Uterus (tissue), 3 donors: ENCODE measurements at regions not wholly inside any gene's neighbourhood (a gene's known extent, or its start where the extent isn't known, plus 50 kb on each side); places are given as distances from the start of the nearest gene placed in this dataset.

ENCODE experiments used
- DNase-seq, 2 donors: peaks; one replicate each; pipeline ENCODE4 v3.0.0-alpha.2; 2019 to 2020
- H3K27ac ChIP-seq, 2 donors: fragments of 200-600 bp; sonication (generic); 1 replicate in 1 of 2; 2 replicates in 1 of 2; pipeline ENCODE4 v1.5.1; 2016 to 2018
- H3K27me3 ChIP-seq, 2 donors: fragments of 200-600 bp; sonication (generic); one replicate each; pipeline ENCODE4 v1.5.1; 2018 to 2019; ENCODE audit warnings: control low read depth in 1 of 2
- H3K36me3 ChIP-seq, 2 donors: fragments of 200-600 bp; sonication (generic); one replicate each; pipeline ENCODE4 v1.5.1; 2019; ENCODE audit warnings: control low read depth in 1 of 2
- H3K4me1 ChIP-seq, 2 donors: fragments of 200-600 bp; sonication (generic); one replicate each; pipeline ENCODE4 v1.5.1; 2018 to 2019; ENCODE audit warnings: control low read depth in 1 of 2
- H3K4me3 ChIP-seq, 2 donors: fragments of 200-600 bp; sonication (generic); 1 replicate in 1 of 2; 2 replicates in 1 of 2; pipeline ENCODE4 v1.5.1; 2018 to 2019; ENCODE audit warnings: mild to moderate bottlenecking in 1 of 2
- H3K9me3 ChIP-seq, 2 donors: fragments of 200-600 bp; sonication (generic); one replicate each; pipeline ENCODE4 v1.5.1; 2019; ENCODE audit warnings: control low read depth in 1 of 2
- POLR2A ChIP-seq, 2 donors: fragments of 450-650 bp; IDR thresholded peaks; one replicate each; pipeline ENCODE4 v1.6.1; 2016; ENCODE audit warnings: antibody characterized with exemption in 2 of 2, mild to moderate bottlenecking in 1 of 2, moderate library complexity in 1 of 2
- intact Hi-C: fragments of 100-400 bp; cut with DNase I; formaldehyde crosslinking; loops from one replicate; pipeline ENCODE4 v1.15.1; 2023; ENCODE audit warnings: low total_unique reads
- TF ChIP-seq, protein P1 (sequence below), 4 experiments: fragments of 200-600 bp in 2 of 4; fragments of 450-650 bp in 2 of 4; sonication (generic) in 2 of 4; IDR thresholded peaks; one replicate each; pipeline ENCODE4 v1.5.1; 2016 to 2019; ENCODE audit warnings: antibody characterized with exemption in 4 of 4, mild to moderate bottlenecking in 2 of 4, moderate library complexity in 1 of 4
- donor health status: DM: yes; HTN: yes; CAD: no.

DNA sequence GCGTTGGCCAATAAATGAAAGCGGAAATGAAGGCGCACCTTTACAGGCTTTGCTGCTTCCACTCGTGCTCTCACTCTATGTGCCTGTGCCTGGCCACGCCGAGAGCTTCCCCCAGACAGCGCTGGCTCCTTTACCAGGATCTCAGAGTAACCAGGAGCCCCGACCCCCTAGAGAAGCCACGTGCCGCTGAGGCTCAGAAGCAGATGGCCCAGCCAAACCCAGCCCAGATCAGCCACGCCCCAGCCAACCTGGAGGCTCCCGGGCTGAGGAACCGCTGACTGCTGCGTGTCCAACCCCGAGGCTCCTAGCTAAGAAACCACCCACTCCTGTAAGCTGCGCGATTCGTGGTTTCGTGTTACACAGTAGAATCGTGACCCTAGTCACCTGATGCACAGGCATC lies 199.3 kb downstream of the NCK2 start:
- Histone ChIP-seq H3K9me3 (no peaks in the 10 kb centered on the region), H3K4me1 (no peaks in the 10 kb centered on the region), H3K4me3 (no peak overlapping the region), H3K27ac (no peak overlapping the region), H3K27me3 (no peaks in the 10 kb centered on the region), H3K36me3 (no peaks in the 10 kb centered on the region)
- intact Hi-C loops = no loop called here
- TF ChIP-seq, protein P1, sequence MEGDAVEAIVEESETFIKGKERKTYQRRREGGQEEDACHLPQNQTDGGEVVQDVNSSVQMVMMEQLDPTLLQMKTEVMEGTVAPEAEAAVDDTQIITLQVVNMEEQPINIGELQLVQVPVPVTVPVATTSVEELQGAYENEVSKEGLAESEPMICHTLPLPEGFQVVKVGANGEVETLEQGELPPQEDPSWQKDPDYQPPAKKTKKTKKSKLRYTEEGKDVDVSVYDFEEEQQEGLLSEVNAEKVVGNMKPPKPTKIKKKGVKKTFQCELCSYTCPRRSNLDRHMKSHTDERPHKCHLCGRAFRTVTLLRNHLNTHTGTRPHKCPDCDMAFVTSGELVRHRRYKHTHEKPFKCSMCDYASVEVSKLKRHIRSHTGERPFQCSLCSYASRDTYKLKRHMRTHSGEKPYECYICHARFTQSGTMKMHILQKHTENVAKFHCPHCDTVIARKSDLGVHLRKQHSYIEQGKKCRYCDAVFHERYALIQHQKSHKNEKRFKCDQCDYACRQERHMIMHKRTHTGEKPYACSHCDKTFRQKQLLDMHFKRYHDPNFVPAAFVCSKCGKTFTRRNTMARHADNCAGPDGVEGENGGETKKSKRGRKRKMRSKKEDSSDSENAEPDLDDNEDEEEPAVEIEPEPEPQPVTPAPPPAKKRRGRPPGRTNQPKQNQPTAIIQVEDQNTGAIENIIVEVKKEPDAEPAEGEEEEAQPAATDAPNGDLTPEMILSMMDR (IDR thresholded peaks at IDR 0.05) = no peak
- no peak for TF ChIP-seq POLR2A (IDR thresholded peaks at IDR 0.05)
- DNase-seq = no peak
